NCI-H748 (cell line): ENCODE measurements at regions not wholly inside any gene's neighbourhood (a gene's known extent, or its start where the extent isn't known, plus 50 kb on each side); places are given as distances from the start of the nearest gene placed in this dataset.
A peak's percentile ranks its signal among the peaks of the same experiment; 100 is the strongest.

Experiments used
- DNase-seq: peaks from one replicate; lab custom pipeline; 2025; ENCODE audit not compliant: unreplicated experiment; lab: John Stamatoyannopoulos, UW

- no peak for DNase-seq
Observed at GRCh38 chr5:174307656-174308271, 262.3 kb downstream of the NSG2 start.

- DNase-seq: no peak
Observed at GRCh38 chr5:174309131-174309795, 263.8 kb downstream of the NSG2 start.

- no peak for DNase-seq
Observed at GRCh38 chr5:174310243-174310642, 264.7 kb downstream of the NSG2 start.

- DNase-seq: no peak
Observed at GRCh38 chr5:174310706-174311105, 265.2 kb downstream of the NSG2 start.

GRCh38 chr5:174311121-174311520 lies 265.6 kb downstream of the NSG2 start:
- no peak for DNase-seq

GRCh38 chr5:174311531-174312269 lies 266.2 kb downstream of the NSG2 start:
- DNase-seq: peak; percentile 85

- DNase-seq: no peak
Observed at GRCh38 chr5:174312270-174312617, 266.7 kb downstream of the NSG2 start.

- no peak for DNase-seq
Observed at GRCh38 chr5:174312641-174313040, 267.1 kb downstream of the NSG2 start.

- no peak for DNase-seq
Observed at GRCh38 chr5:174313615-174314014, 268.1 kb downstream of the NSG2 start.

GRCh38 chr5:174314261-174314660 lies 268.8 kb downstream of the NSG2 start:
- no peak for DNase-seq

- DNase-seq: no peak
Observed at GRCh38 chr5:174315471-174315870, 270.0 kb downstream of the NSG2 start.

GRCh38 chr5:174315871-174316270 lies 270.4 kb downstream of the NSG2 start:
- peak; percentile 37 for DNase-seq

GRCh38 chr5:174316326-174316725 lies 270.8 kb downstream of the NSG2 start:
- DNase-seq: no peak

GRCh38 chr5:174317256-174317894 lies 271.9 kb downstream of the NSG2 start:
- DNase-seq: peak; percentile 80

- DNase-seq: no peak
Observed at GRCh38 chr5:174318578-174318977, 273.1 kb downstream of the NSG2 start.

GRCh38 chr5:174319551-174319950 lies 274.0 kb downstream of the NSG2 start:
- DNase-seq: no peak

GRCh38 chr5:174320051-174320450 lies 274.5 kb downstream of the NSG2 start:
- DNase-seq: peak; percentile 67

GRCh38 chr5:174323878-174324281 lies 278.4 kb downstream of the NSG2 start:
- DNase-seq: peak; percentile 92

GRCh38 chr5:174324680-174325079 lies 279.2 kb downstream of the NSG2 start:
- no peak for DNase-seq

GRCh38 chr5:174325431-174325830 lies 279.9 kb downstream of the NSG2 start:
- no peak for DNase-seq

GRCh38 chr5:174325961-174326360 lies 280.5 kb downstream of the NSG2 start:
- DNase-seq: no peak

GRCh38 chr5:174326372-174326771 lies 280.9 kb downstream of the NSG2 start:
- no peak for DNase-seq
